Nephron (organoid): ENCODE measurements at regions not wholly inside any gene's neighbourhood (a gene's known extent, or its start where the extent isn't known, plus 50 kb on each side); places are given as distances from the start of the nearest gene placed in this dataset.
A peak's percentile ranks its signal among the peaks of the same experiment; 100 is the strongest.

Experiments used
- H3K27ac Mint-ChIP-seq, 3 experiments: 2 replicates each; pipeline ENCODE4 v1.8.0; 2020; ENCODE audit warnings: mixed read lengths in 3 of 3, mild to moderate bottlenecking in 2 of 3, moderate library complexity in 1 of 3
- H3K27me3 Mint-ChIP-seq: 2 replicates; pipeline ENCODE4 v1.8.0; 2021; ENCODE audit warnings: low read depth, mild to moderate bottlenecking, moderate library complexity, mixed read lengths
- H3K36me3 Mint-ChIP-seq: 2 replicates; pipeline ENCODE4 v1.8.0; 2020; ENCODE audit warnings: low read depth, mixed read lengths
- H3K4me1 Mint-ChIP-seq: 2 replicates; pipeline ENCODE4 v1.8.0; 2020; ENCODE audit warnings: mixed read lengths
- H3K4me3 Mint-ChIP-seq, 3 experiments: 2 replicates each; pipeline ENCODE4 v1.8.0; 2020; ENCODE audit warnings: mild to moderate bottlenecking in 3 of 3, mixed read lengths in 3 of 3, moderate library complexity in 2 of 3
- H3K9me3 Mint-ChIP-seq: 2 replicates; pipeline ENCODE4 v1.8.0; 2020; ENCODE audit warnings: mixed read lengths
- CTCF ChIP-seq, 3 experiments: fragments of 200-600 bp; sonication (generic); IDR thresholded peaks; one replicate each; pipeline ENCODE4 v1.5.0; 2021; ENCODE audit warnings: antibody characterized with exemption in 3 of 3; ENCODE audit not compliant: unreplicated experiment in 3 of 3

GRCh38 chr1:55612988-55613387, 397.8 kb upstream of the USP24 start:
- no peak for TF ChIP-seq CTCF (IDR thresholded peaks at IDR 0.05; ENCODE audit: unreplicated experiment in 3 of 3)
- Mint-ChIP-seq H3K27ac (no peak overlapping the region), H3K36me3 (peaks cover 7% of the 10 kb centered on the region), H3K27me3 (no peaks in the 10 kb centered on the region), H3K4me3 (no peak overlapping the region), H3K9me3 (peaks cover 16% of the 10 kb centered on the region), H3K4me1 (no peaks in the 10 kb centered on the region)

DNA sequence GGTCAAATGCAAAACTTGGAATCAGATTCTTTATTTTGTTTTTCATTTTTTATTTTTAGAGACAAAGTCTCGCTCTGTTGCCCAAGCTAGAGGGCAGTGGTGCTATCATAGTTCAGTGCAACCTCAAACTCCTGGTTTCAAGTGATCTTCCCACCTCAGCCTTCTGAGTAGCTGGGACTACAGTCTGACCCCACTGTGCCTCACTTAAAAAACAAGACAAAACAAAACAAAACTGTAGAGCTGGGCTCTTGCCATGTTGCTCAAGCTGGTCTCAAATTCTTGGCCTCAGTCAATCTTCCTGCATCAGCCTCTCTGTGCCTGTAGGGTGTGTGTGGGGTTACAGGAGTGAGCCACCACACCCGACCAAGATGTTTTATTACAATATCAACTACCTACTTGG, 396.0 kb upstream of the USP24 start:
- TF ChIP-seq CTCF (IDR thresholded peaks at IDR 0.05; ENCODE audit: unreplicated experiment in 3 of 3): no peak
- Mint-ChIP-seq H3K27ac (no peak overlapping the region), H3K4me1 (no peaks in the 10 kb centered on the region), H3K27me3 (no peaks in the 10 kb centered on the region), H3K4me3 (no peak overlapping the region), H3K36me3 (peaks cover 7% of the 10 kb centered on the region), H3K9me3 (peaks cover 25% of the 10 kb centered on the region)

DNA sequence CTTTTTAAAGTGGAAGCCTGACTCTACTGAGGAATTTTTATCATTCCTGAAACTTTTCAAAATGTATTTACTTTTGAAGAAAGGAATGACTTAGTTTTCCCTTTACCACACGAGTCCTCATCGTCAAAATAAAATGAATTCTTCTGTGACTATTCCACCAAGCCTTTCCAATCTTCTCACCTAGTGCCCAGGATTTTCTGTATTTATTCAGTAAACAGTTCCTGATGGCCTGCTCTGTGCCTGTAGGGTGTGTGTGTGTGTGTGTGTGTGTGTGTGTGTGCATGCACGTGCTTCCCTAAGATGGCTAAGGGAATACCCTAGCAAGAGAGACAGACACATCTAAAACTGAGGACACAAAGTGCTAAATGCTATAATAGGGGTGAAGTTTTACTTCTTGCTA, 395.0 kb upstream of the USP24 start:
- Mint-ChIP-seq H3K36me3 (peaks cover 7% of the 10 kb centered on the region), H3K27ac (peak overlapping the region in 1 of 3 experiments; percentile 3), H3K4me3 (no peak overlapping the region), H3K9me3 (peaks cover 24% of the 10 kb centered on the region), H3K27me3 (no peaks in the 10 kb centered on the region), H3K4me1 (no peaks in the 10 kb centered on the region)
- TF ChIP-seq CTCF (IDR thresholded peaks at IDR 0.05; ENCODE audit: unreplicated experiment in 3 of 3): no peak

- no peak for TF ChIP-seq CTCF (IDR thresholded peaks at IDR 0.05; ENCODE audit: unreplicated experiment in 3 of 3)
- peaks cover 7% of the 10 kb centered on the region for H3K36me3 Mint-ChIP-seq
- no peaks in the 10 kb centered on the region for H3K27me3 Mint-ChIP-seq
- peaks cover 23% of the 10 kb centered on the region for H3K9me3 Mint-ChIP-seq
- H3K4me1 Mint-ChIP-seq: peaks cover 2% of the 10 kb centered on the region
- H3K4me3 Mint-ChIP-seq: no peak overlapping the region
- H3K27ac Mint-ChIP-seq: no peak overlapping the region
Measured at GRCh38 chr1:55609630-55610029, 394.5 kb upstream of the USP24 start.

DNA sequence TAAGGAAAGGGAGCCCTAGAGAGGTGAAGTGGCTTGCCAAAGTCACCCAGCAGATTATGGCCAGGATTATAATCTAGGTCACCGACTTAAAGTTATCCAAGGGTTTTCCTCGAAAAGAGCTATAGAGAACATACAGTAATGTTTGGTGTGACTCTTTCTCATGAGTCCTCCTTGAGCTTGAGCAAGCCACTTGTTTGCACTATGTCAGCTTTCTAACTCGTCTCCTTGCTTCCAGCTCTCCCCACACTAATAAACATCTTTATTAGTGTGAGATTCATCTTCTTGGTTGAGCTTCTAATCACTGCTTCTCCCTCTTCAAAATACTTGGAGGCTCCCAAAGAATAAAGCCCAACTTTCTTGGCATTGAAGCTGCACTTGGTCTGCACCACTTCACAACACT, 390.0 kb upstream of the USP24 start:
- Mint-ChIP-seq H3K9me3 (peaks cover 16% of the 10 kb centered on the region), H3K4me3 (no peak overlapping the region), H3K4me1 (peaks cover 32% of the 10 kb centered on the region), H3K36me3 (peaks cover 7% of the 10 kb centered on the region), H3K27ac (peak overlapping the region in 1 of 3 experiments; percentile 88), H3K27me3 (no peaks in the 10 kb centered on the region)
- no peak for TF ChIP-seq CTCF (IDR thresholded peaks at IDR 0.05; ENCODE audit: unreplicated experiment in 3 of 3)

DNA sequence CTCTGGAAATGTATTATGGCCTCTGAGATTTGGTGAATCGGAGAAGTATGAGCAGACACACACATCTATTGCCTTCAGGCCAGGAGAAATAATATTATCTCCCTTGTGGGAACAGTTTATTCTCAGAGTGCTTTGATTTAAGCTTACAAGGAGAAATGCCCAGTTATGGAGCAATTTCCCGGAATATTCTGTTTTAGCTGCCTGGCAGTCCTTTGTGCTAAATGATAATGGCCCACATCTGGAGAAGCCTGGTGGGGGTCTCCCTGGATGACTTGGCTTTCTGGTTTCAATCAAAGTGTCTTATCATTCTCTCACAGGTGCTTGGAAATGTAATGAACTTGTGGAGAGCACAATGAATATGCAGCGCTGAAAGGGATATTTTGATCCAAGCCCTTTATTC, 389.6 kb upstream of the USP24 start:
- TF ChIP-seq CTCF (IDR thresholded peaks at IDR 0.05; ENCODE audit: unreplicated experiment in 3 of 3): no peak
- peaks cover 36% of the 10 kb centered on the region for H3K4me1 Mint-ChIP-seq

More for the DNA sequence above, 389.6 kb upstream of the USP24 start:
- H3K9me3 Mint-ChIP-seq: peaks cover 16% of the 10 kb centered on the region
- H3K27ac Mint-ChIP-seq: peak overlapping the region in 2 of 3 experiments; percentile 75 to 88
- H3K36me3 Mint-ChIP-seq: peaks cover 7% of the 10 kb centered on the region
- no peak overlapping the region for H3K4me3 Mint-ChIP-seq
- H3K27me3 Mint-ChIP-seq: no peaks in the 10 kb centered on the region
